HCT116 (cell line): ENCODE measurements at regions not wholly inside any gene's neighbourhood (a gene's known extent, or its start where the extent isn't known, plus 50 kb on each side); places are given as distances from the start of the nearest gene placed in this dataset.

Source experiments
- ATAC-seq: fragments of 200-7000 bp; cut with Tn5 transposase; 2 replicates; pipeline ENCODE4 v1.9.1; 2020; ENCODE audit warnings: mild to moderate bottlenecking, moderate library complexity
- BruUV-seq: library from RNA; stranded (reverse); fragments of 400-500 nt; replicated peaks from 2 replicates; lab custom pipeline; 2021; lab: Mats Ljungman, UMichigan
- CTCF ChIA-PET: fragments of 300-600 bp; sonication (Branson Sonifier 250); formaldehyde crosslinking; loops from one replicate; lab custom pipeline; 2021; ENCODE audit warnings: antibody characterized with exemption; lab: Charles Lee
- POLR2A ChIA-PET: fragments of 300-600, 350-600 bp; sonication (Branson Sonifier 250); formaldehyde crosslinking; loops from one replicate; lab custom pipeline; 2021; ENCODE audit warnings: antibody characterized with exemption; lab: Charles Lee
- RAD21 ChIA-PET, 2 experiments: fragments of 300-600 bp; sonication (Branson Sonifier 250); formaldehyde crosslinking; loops; one replicate each; lab custom pipeline; 2023; ENCODE audit warnings: low total read pairs in 2 of 2; ENCODE audit not compliant: uncharacterized antibody in 2 of 2, unreplicated experiment in 2 of 2, low non-redundant PET in 1 of 2; lab: Charles Lee
- DNase-seq: peaks from one replicate; pipeline ENCODE4 v3.0.0-alpha.2; 2010; ENCODE audit warnings: low read depth, low spot score
- H2AFZ ChIP-seq: fragments of 200-600 bp; shearing (Covaris generic), sonication (generic); 2 replicates; pipeline ENCODE4 v1.6.1; 2017; ENCODE audit warnings: low read depth, mixed run types, mixed read lengths, antibody characterized with exemption, low read length; ENCODE audit not compliant: poor library complexity, severe bottlenecking
- H3K27ac ChIP-seq: 2 replicates; pipeline ENCODE4 v1.5.1; 2012; ENCODE audit warnings: low read depth, low read length
- H3K27me3 ChIP-seq: fragments of 200-600 bp; sonication (generic); 2 replicates; pipeline ENCODE4 v1.6.1; 2016; ENCODE audit warnings: mixed run types, low read length, mixed read lengths; ENCODE audit not compliant: insufficient read depth
- H3K36me3 ChIP-seq, 2 experiments: fragments of 200-500 bp in 1 of 2; fragments of 200-600 bp in 1 of 2; sonication (Bioruptor generic) in 1 of 2; sonication (generic) in 1 of 2; 2 replicates each; pipeline versions ENCODE4 v1.5.1 to v1.6.1; 2014 to 2016; ENCODE audit warnings: low read length in 2 of 2, inconsistent platforms in 1 of 2, mixed read lengths in 1 of 2, mixed run types in 1 of 2; ENCODE audit not compliant: insufficient read depth in 2 of 2, control insufficient read depth in 1 of 2
- H3K4me1 ChIP-seq, 2 experiments: fragments of 200-600 bp in 1 of 2; sonication (generic) in 1 of 2; 2 replicates each; pipeline versions ENCODE4 v1.5.1 to v1.6.1; 2012 to 2017; ENCODE audit warnings: low read length in 2 of 2, inconsistent platforms in 1 of 2, mild to moderate bottlenecking in 1 of 2, mixed read lengths in 1 of 2, mixed run types in 1 of 2, moderate library complexity in 1 of 2; ENCODE audit not compliant: insufficient read depth in 2 of 2, control insufficient read depth in 1 of 2
- H3K4me2 ChIP-seq: fragments of 200-600 bp; sonication (generic); 2 replicates; pipeline ENCODE4 v1.6.1; 2017; ENCODE audit warnings: mixed run types, low read length, mixed read lengths
- H3K4me3 ChIP-seq, 2 experiments: fragments of 200-600 bp in 1 of 2; sonication (generic) in 1 of 2; replicated peaks in 1 of 2; 2 replicates each; pipeline ENCODE4 v1.5.1; 2011 to 2016; ENCODE audit warnings: low read length in 2 of 2, control low read depth in 1 of 2, low read depth in 1 of 2, mild to moderate bottlenecking in 1 of 2, mixed read lengths in 1 of 2, mixed run types in 1 of 2
- H3K79me2 ChIP-seq: fragments of 200-600 bp; sonication (generic); 2 replicates; pipeline ENCODE4 v1.6.1; 2017; ENCODE audit warnings: mild to moderate bottlenecking, mixed run types, low read length, moderate library complexity, mixed read lengths; ENCODE audit not compliant: insufficient read depth
- H3K9ac ChIP-seq: fragments of 200-600 bp; sonication (generic); 2 replicates; pipeline ENCODE4 v1.6.1; 2016; ENCODE audit warnings: low read length, mixed read lengths
- H3K9me2 ChIP-seq: fragments of 200-600 bp; sonication (generic), shearing (Covaris generic); 2 replicates; pipeline ENCODE4 v1.6.1; 2017; ENCODE audit warnings: mixed run types, mild to moderate bottlenecking, moderate library complexity; ENCODE audit not compliant: insufficient read depth
- H3K9me3 ChIP-seq, 2 experiments: fragments of 200-500 bp in 1 of 2; fragments of 200-600 bp in 1 of 2; sonication (Bioruptor generic) in 1 of 2; sonication (generic) in 1 of 2; 2 replicates each; pipeline ENCODE4 v1.6.1; 2014 to 2017; ENCODE audit warnings: low read length in 2 of 2, mixed read lengths in 2 of 2, inconsistent platforms in 1 of 2, low read depth in 1 of 2, mild to moderate bottlenecking in 1 of 2, mixed run types in 1 of 2, moderate library complexity in 1 of 2; ENCODE audit not compliant: control insufficient read depth in 1 of 2, insufficient read depth in 1 of 2
- H4K20me1 ChIP-seq: fragments of 200-600 bp; sonication (generic), shearing (Covaris generic); 2 replicates; pipeline ENCODE4 v1.6.1; 2017; ENCODE audit warnings: mixed run types, mild to moderate bottlenecking, moderate library complexity; ENCODE audit not compliant: insufficient read depth
- CBX3 ChIP-seq: IDR thresholded peaks from 2 replicates; pipeline ENCODE4 v1.6.1; 2012; ENCODE audit warnings: low read depth
- CEBPB ChIP-seq: IDR thresholded peaks from 2 replicates; pipeline ENCODE4 v1.6.1; 2012; ENCODE audit warnings: low read depth
- EZH2 ChIP-seq: fragments of 200-600 bp; sonication (generic); IDR thresholded peaks from 2 replicates; pipeline ENCODE4 v1.6.1; 2017; ENCODE audit warnings: antibody characterized with exemption, mixed run types
- EZH2phosphoT487 ChIP-seq: fragments of 200-600 bp; IDR thresholded peaks from 2 replicates; pipeline ENCODE4 v1.6.1; 2018; ENCODE audit warnings: antibody characterized with exemption, borderline replicate concordance
- FOSL1 ChIP-seq: IDR thresholded peaks from 2 replicates; pipeline ENCODE4 v1.6.1; 2012; ENCODE audit warnings: low read depth
- JUND ChIP-seq: IDR thresholded peaks from 2 replicates; pipeline ENCODE4 v1.6.1; 2012
- POLR2A ChIP-seq: IDR thresholded peaks from 2 replicates; pipeline ENCODE4 v1.7.0; 2011; ENCODE audit warnings: borderline replicate concordance; ENCODE audit not compliant: insufficient read depth, insufficient read length; ENCODE audit errors: extremely low read depth
- POLR2AphosphoS5 ChIP-seq: IDR thresholded peaks from 2 replicates; pipeline ENCODE4 v1.6.1; 2011; ENCODE audit warnings: mild to moderate bottlenecking, low read depth, low read length, moderate library complexity
- SP1 ChIP-seq: IDR thresholded peaks from 2 replicates; pipeline ENCODE4 v1.6.1; 2012; ENCODE audit warnings: low read depth
- SRF ChIP-seq: IDR thresholded peaks from 2 replicates; pipeline ENCODE4 v1.6.1; 2012; ENCODE audit warnings: low read depth
- YY1 ChIP-seq: IDR thresholded peaks from 2 replicates; pipeline ENCODE4 v1.6.1; 2011; ENCODE audit warnings: low read length, low read depth, moderate library complexity, mild to moderate bottlenecking; ENCODE audit not compliant: insufficient replicate concordance; ENCODE audit errors: extremely low read depth
- intact Hi-C: fragments of 100-400 bp; cut with micrococcal nuclease; formaldehyde crosslinking; loops from 2 replicates; pipeline ENCODE4 v1.10.0; 2022
- TF ChIP-seq, protein P1 (sequence below): IDR thresholded peaks from 2 replicates; pipeline ENCODE4 v1.6.1; 2012; ENCODE audit warnings: low read depth
- TF ChIP-seq, protein P2 (sequence below): IDR thresholded peaks from 2 replicates; pipeline ENCODE4 v1.6.1; 2012

DNA sequence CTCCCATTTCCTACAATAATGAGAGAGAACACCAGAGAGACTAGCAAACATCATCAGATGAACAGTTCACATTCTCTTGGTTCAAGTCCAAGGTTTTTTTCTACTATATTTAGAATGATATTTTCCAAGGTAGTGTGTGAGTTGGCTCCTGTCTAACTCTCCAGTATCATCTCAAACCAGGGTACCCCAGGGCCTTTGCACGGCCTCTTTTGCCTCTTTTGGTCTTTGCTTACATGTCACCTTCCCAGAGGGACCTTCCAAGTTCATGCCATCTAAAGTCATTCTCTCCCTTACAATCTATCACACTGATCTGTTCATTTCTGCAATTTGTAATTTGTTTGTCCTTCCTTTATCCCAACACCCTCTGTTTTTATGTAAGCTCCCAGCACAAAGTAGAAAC, 264.5 kb downstream of the VRK1 start:
- no peaks in the 10 kb centered on the region for H3K9me2 ChIP-seq
- H2AFZ ChIP-seq: no peak overlapping the region
- no peaks in the 10 kb centered on the region for H3K79me2 ChIP-seq
- no peak overlapping the region for H3K27ac ChIP-seq
- H3K4me3 ChIP-seq: no peak overlapping the region
- no peak overlapping the region for H3K9ac ChIP-seq
- no peaks in the 10 kb centered on the region for H4K20me1 ChIP-seq
- no peaks in the 10 kb centered on the region for H3K36me3 ChIP-seq
- 0 out of 2 replicates have a peak overlapping the region, but pooled peaks have one; percentile 4 for H3K4me2 ChIP-seq
- intact Hi-C loops: no loop called here
- TF ChIP-seq YY1 (no peak), POLR2A (no peak)
- CTCF ChIA-PET: no interaction called here
- POLR2A ChIA-PET: no interaction called here
- no TSS peak for BruUV-seq
- no peak for DNase-seq
- ATAC-seq: no peak
- H3K4me1 ChIP-seq: peaks cover 3 to 31% of the 10 kb centered on the region in 2 experiments; a peak in 2 of 4 replicates
- H3K9me3 ChIP-seq: no peaks in the 10 kb centered on the region
- H3K27me3 ChIP-seq: no peaks in the 10 kb centered on the region
- RAD21 ChIA-PET: no interaction called here

- no TSS peak for BruUV-seq
- Histone ChIP-seq H3K4me3 (0 out of 4 replicates have a peak overlapping the region, but pooled peaks of 1 of the 2 experiments have one; percentile 28), H3K79me2 (no peaks in the 10 kb centered on the region), H3K9ac (no peak overlapping the region), H3K9me2 (no peaks in the 10 kb centered on the region), H3K4me2 (peak overlapping the region; percentile 72), H4K20me1 (no peaks in the 10 kb centered on the region), H3K36me3 (no peaks in the 10 kb centered on the region), H3K4me1 (peaks cover 3 to 31% of the 10 kb centered on the region in 2 experiments; a peak in 2 of 4 replicates), H3K27ac (no peak overlapping the region), H3K27me3 (no peaks in the 10 kb centered on the region), H3K9me3 (no peaks in the 10 kb centered on the region), H2AFZ (no peak overlapping the region)
- ATAC-seq (peak; percentile 73), DNase-seq (peak; percentile 26)
- CTCF ChIA-PET: no interaction called here
- RAD21 ChIA-PET: no interaction called here
- TF ChIP-seq POLR2AphosphoS5 (peak; percentile 33; the same call in 1 of the 2 replicates), CBX3 (peak; percentile 59), JUND (peak; percentile 72), FOSL1 (peak; percentile 92), SP1 (peak; percentile 73), CEBPB (no peak), EZH2phosphoT487 (no peak), SRF (0 out of 2 replicates have a peak, but pooled peaks have one; percentile 45), EZH2 (no peak)
- TF ChIP-seq, protein P1, sequence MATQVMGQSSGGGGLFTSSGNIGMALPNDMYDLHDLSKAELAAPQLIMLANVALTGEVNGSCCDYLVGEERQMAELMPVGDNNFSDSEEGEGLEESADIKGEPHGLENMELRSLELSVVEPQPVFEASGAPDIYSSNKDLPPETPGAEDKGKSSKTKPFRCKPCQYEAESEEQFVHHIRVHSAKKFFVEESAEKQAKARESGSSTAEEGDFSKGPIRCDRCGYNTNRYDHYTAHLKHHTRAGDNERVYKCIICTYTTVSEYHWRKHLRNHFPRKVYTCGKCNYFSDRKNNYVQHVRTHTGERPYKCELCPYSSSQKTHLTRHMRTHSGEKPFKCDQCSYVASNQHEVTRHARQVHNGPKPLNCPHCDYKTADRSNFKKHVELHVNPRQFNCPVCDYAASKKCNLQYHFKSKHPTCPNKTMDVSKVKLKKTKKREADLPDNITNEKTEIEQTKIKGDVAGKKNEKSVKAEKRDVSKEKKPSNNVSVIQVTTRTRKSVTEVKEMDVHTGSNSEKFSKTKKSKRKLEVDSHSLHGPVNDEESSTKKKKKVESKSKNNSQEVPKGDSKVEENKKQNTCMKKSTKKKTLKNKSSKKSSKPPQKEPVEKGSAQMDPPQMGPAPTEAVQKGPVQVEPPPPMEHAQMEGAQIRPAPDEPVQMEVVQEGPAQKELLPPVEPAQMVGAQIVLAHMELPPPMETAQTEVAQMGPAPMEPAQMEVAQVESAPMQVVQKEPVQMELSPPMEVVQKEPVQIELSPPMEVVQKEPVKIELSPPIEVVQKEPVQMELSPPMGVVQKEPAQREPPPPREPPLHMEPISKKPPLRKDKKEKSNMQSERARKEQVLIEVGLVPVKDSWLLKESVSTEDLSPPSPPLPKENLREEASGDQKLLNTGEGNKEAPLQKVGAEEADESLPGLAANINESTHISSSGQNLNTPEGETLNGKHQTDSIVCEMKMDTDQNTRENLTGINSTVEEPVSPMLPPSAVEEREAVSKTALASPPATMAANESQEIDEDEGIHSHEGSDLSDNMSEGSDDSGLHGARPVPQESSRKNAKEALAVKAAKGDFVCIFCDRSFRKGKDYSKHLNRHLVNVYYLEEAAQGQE: no peak
- TF ChIP-seq, protein P2, sequence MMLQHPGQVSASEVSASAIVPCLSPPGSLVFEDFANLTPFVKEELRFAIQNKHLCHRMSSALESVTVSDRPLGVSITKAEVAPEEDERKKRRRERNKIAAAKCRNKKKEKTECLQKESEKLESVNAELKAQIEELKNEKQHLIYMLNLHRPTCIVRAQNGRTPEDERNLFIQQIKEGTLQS: no peak
- intact Hi-C loops: no loop called here
- POLR2A ChIA-PET: interaction anchor here (0.7 kb wide), 1 partner anchor 15 kb away, joined by 3 read pairs; no protein-coding TSS in a partner anchor
Measured at GRCh38 chr14:97065305-97066067, 268.3 kb downstream of the VRK1 start.
